KMS-11 (cell line): ENCODE measurements at regions not wholly inside any gene's neighbourhood (a gene's known extent, or its start where the extent isn't known, plus 50 kb on each side); places are given as distances from the start of the nearest gene placed in this dataset.

Source experiments
- H2AFZ ChIP-seq: fragments of 200-600 bp; sonication (generic); 2 replicates; pipeline ENCODE4 v1.6.1; 2016; ENCODE audit warnings: antibody characterized with exemption, mixed run types, low read depth
- H3K27ac ChIP-seq: fragments of 200-600 bp; sonication (generic); 2 replicates; pipeline ENCODE4 v1.6.1; 2016; ENCODE audit warnings: mild to moderate bottlenecking, mixed run types
- H3K27me3 ChIP-seq: fragments of 200-600 bp; sonication (generic); 2 replicates; pipeline ENCODE4 v1.6.1; 2017; ENCODE audit warnings: mild to moderate bottlenecking, low read depth, mixed run types, moderate library complexity; ENCODE audit not compliant: insufficient read depth
- H3K36me3 ChIP-seq: fragments of 200-600 bp; sonication (generic); 2 replicates; pipeline ENCODE4 v1.6.1; 2017; ENCODE audit warnings: mild to moderate bottlenecking, mixed run types; ENCODE audit not compliant: insufficient read depth
- H3K4me1 ChIP-seq: fragments of 200-600 bp; sonication (generic); 2 replicates; pipeline ENCODE4 v1.6.1; 2016; ENCODE audit warnings: mild to moderate bottlenecking, low read depth, mixed run types; ENCODE audit not compliant: poor library complexity, severe bottlenecking
- H3K4me2 ChIP-seq: fragments of 200-600 bp; sonication (generic); 2 replicates; pipeline ENCODE4 v1.7.0; 2016; ENCODE audit warnings: mild to moderate bottlenecking, mixed run types
- H3K4me3 ChIP-seq: fragments of 200-600 bp; sonication (generic); IDR thresholded peaks from 2 replicates; pipeline ENCODE4 v1.6.1; 2017; ENCODE audit warnings: low read depth, low read length, mixed read lengths; ENCODE audit not compliant: insufficient read depth
- H3K79me2 ChIP-seq: fragments of 200-600 bp; sonication (generic); 2 replicates; pipeline ENCODE4 v1.6.1; 2016; ENCODE audit warnings: low read depth, mixed run types; ENCODE audit not compliant: insufficient read depth
- H3K9ac ChIP-seq: fragments of 200-600 bp; sonication (generic); 2 replicates; pipeline ENCODE4 v1.6.1; 2016; ENCODE audit warnings: mild to moderate bottlenecking, mixed run types
- H4K20me1 ChIP-seq: fragments of 200-600 bp; sonication (generic); 2 replicates; pipeline ENCODE4 v1.6.1; 2016; ENCODE audit warnings: mild to moderate bottlenecking, mixed run types; ENCODE audit not compliant: insufficient read depth
- TF ChIP-seq, protein P1 (sequence below): fragments of 200-600 bp; sonication (generic); conservative IDR thresholded peaks from 2 replicates; pipeline ENCODE4 v1.6.1; 2017; ENCODE audit warnings: low read depth, mild to moderate bottlenecking, antibody characterized with exemption, low read length, moderate library complexity, mixed read lengths

GRCh38 chr9:2378266-2378665 is 243.3 kb upstream of the VLDLR start:
- H3K4me2 ChIP-seq = no peak overlapping the region
- H2AFZ ChIP-seq = no peak overlapping the region
- no peak overlapping the region for H3K27ac ChIP-seq
- H3K27me3 ChIP-seq = no peaks in the 10 kb centered on the region
- H3K4me1 ChIP-seq = no peaks in the 10 kb centered on the region
- TF ChIP-seq, protein P1, sequence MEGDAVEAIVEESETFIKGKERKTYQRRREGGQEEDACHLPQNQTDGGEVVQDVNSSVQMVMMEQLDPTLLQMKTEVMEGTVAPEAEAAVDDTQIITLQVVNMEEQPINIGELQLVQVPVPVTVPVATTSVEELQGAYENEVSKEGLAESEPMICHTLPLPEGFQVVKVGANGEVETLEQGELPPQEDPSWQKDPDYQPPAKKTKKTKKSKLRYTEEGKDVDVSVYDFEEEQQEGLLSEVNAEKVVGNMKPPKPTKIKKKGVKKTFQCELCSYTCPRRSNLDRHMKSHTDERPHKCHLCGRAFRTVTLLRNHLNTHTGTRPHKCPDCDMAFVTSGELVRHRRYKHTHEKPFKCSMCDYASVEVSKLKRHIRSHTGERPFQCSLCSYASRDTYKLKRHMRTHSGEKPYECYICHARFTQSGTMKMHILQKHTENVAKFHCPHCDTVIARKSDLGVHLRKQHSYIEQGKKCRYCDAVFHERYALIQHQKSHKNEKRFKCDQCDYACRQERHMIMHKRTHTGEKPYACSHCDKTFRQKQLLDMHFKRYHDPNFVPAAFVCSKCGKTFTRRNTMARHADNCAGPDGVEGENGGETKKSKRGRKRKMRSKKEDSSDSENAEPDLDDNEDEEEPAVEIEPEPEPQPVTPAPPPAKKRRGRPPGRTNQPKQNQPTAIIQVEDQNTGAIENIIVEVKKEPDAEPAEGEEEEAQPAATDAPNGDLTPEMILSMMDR = no peak
- H3K4me3 ChIP-seq = no peak overlapping the region
- H3K79me2 ChIP-seq = no peaks in the 10 kb centered on the region
- no peak overlapping the region for H3K9ac ChIP-seq
- no peaks in the 10 kb centered on the region for H4K20me1 ChIP-seq
- no peaks in the 10 kb centered on the region for H3K36me3 ChIP-seq

DNA sequence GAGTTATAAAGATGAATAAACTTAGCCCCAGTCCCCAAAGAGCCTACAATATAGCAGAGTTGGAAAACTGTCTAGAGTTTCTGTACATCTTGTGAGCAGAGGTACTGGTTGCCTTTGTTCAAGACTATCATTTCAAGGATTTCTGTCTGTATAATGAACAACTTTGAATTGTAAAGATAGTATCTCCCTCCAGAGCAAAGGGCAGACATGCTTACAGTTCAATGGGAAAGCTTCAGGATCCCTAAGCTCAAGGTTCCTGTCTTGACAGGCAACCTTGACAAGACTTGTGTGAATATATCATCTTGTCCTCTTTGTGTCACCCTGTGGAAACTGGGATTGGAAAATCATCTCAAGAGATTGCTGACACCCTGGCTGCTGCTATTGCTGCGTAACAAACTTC is 242.8 kb upstream of the VLDLR start:
- TF ChIP-seq, protein P1 = no peak
- Histone ChIP-seq H2AFZ (no peak overlapping the region), H3K27ac (no peak overlapping the region)

GRCh38 chr9:2384741-2385140 is 236.8 kb upstream of the VLDLR start:
- H2AFZ ChIP-seq = no peak overlapping the region
- no peak overlapping the region for H3K27ac ChIP-seq
- no peaks in the 10 kb centered on the region for H3K79me2 ChIP-seq
- no peak overlapping the region for H3K4me3 ChIP-seq
- no peaks in the 10 kb centered on the region for H3K36me3 ChIP-seq
- H3K4me2 ChIP-seq = no peak overlapping the region
- TF ChIP-seq, protein P1 = no peak
- no peaks in the 10 kb centered on the region for H3K4me1 ChIP-seq
- H3K27me3 ChIP-seq = no peaks in the 10 kb centered on the region
- H3K9ac ChIP-seq = no peak overlapping the region
- no peaks in the 10 kb centered on the region for H4K20me1 ChIP-seq

More for the DNA sequence above, 242.8 kb upstream of the VLDLR start:
- H3K36me3 ChIP-seq = no peaks in the 10 kb centered on the region
- H4K20me1 ChIP-seq = no peaks in the 10 kb centered on the region
- H3K4me1 ChIP-seq = no peaks in the 10 kb centered on the region
- H3K4me3 ChIP-seq = no peak overlapping the region
- no peaks in the 10 kb centered on the region for H3K79me2 ChIP-seq
- no peaks in the 10 kb centered on the region for H3K27me3 ChIP-seq
- no peak overlapping the region for H3K4me2 ChIP-seq
- no peak overlapping the region for H3K9ac ChIP-seq

GRCh38 chr9:2385746-2386145 is 235.8 kb upstream of the VLDLR start:
- Histone ChIP-seq H3K4me3 (no peak overlapping the region), H3K36me3 (no peaks in the 10 kb centered on the region), H3K4me1 (no peaks in the 10 kb centered on the region), H2AFZ (no peak overlapping the region), H4K20me1 (no peaks in the 10 kb centered on the region), H3K4me2 (no peak overlapping the region), H3K79me2 (no peaks in the 10 kb centered on the region), H3K27me3 (no peaks in the 10 kb centered on the region), H3K9ac (no peak overlapping the region), H3K27ac (no peak overlapping the region)
- TF ChIP-seq, protein P1 = no peak
